HL-60 (cell line): ENCODE measurements at regions not wholly inside any gene's neighbourhood (a gene's known extent, or its start where the extent isn't known, plus 50 kb on each side); places are given as distances from the start of the nearest gene placed in this dataset.

ENCODE experiments used
- DNase-seq, 2 experiments: peaks; one replicate each; pipeline ENCODE4 v3.0.0-alpha.2; 2010 to 2020; ENCODE audit warnings: low read depth in 1 of 2, low spot score in 1 of 2
- H3K27ac ChIP-seq: fragments of 250-450 bp; sonication (Bioruptor Pico); replicated peaks from 2 replicates; pipeline ENCODE4 v1.5.1; 2020; ENCODE audit warnings: mild to moderate bottlenecking, moderate library complexity
- H3K27me3 ChIP-seq: fragments of 250-450 bp; sonication (Bioruptor Pico); 2 replicates; pipeline ENCODE4 v1.5.1; 2021; ENCODE audit warnings: mild to moderate bottlenecking, moderate library complexity; ENCODE audit not compliant: insufficient read depth, poor library complexity, severe bottlenecking
- H3K4me3 ChIP-seq: replicated peaks from 2 replicates; pipeline ENCODE4 v1.5.1; 2011; ENCODE audit warnings: mild to moderate bottlenecking, control low read depth, low read length; ENCODE audit not compliant: insufficient read depth
- GABPA ChIP-seq: IDR thresholded peaks from 2 replicates; pipeline ENCODE4 v1.6.1; 2012; ENCODE audit warnings: low read depth
- POLR2AphosphoS5 ChIP-seq: IDR thresholded peaks from 2 replicates; pipeline ENCODE4 v1.6.1; 2012; ENCODE audit warnings: low read depth
- SPI1 ChIP-seq: IDR thresholded peaks from 2 replicates; pipeline ENCODE4 v1.6.1; 2012; ENCODE audit warnings: low read depth, mild to moderate bottlenecking, borderline replicate concordance
- TF ChIP-seq, protein P1 (sequence below): IDR thresholded peaks from 2 replicates; pipeline ENCODE4 v1.6.1; 2012; ENCODE audit warnings: low read depth; ENCODE audit not compliant: insufficient replicate concordance
- TF ChIP-seq, protein P2 (sequence below): IDR thresholded peaks from one replicate; pipeline ENCODE4 v1.5.1; 2011; ENCODE audit warnings: low read length, control low read depth, inconsistent platforms; ENCODE audit not compliant: insufficient read depth

GRCh38 chr4:60723796-60724195 is 476.3 kb upstream of the ADGRL3 start:
- Histone ChIP-seq H3K4me3 (no peak overlapping the region), H3K27me3 (no peaks in the 10 kb centered on the region), H3K27ac (no peak overlapping the region)
- no peak for DNase-seq
- TF ChIP-seq GABPA (no peak), SPI1 (no peak), POLR2AphosphoS5 (no peak)
- TF ChIP-seq, protein P1, sequence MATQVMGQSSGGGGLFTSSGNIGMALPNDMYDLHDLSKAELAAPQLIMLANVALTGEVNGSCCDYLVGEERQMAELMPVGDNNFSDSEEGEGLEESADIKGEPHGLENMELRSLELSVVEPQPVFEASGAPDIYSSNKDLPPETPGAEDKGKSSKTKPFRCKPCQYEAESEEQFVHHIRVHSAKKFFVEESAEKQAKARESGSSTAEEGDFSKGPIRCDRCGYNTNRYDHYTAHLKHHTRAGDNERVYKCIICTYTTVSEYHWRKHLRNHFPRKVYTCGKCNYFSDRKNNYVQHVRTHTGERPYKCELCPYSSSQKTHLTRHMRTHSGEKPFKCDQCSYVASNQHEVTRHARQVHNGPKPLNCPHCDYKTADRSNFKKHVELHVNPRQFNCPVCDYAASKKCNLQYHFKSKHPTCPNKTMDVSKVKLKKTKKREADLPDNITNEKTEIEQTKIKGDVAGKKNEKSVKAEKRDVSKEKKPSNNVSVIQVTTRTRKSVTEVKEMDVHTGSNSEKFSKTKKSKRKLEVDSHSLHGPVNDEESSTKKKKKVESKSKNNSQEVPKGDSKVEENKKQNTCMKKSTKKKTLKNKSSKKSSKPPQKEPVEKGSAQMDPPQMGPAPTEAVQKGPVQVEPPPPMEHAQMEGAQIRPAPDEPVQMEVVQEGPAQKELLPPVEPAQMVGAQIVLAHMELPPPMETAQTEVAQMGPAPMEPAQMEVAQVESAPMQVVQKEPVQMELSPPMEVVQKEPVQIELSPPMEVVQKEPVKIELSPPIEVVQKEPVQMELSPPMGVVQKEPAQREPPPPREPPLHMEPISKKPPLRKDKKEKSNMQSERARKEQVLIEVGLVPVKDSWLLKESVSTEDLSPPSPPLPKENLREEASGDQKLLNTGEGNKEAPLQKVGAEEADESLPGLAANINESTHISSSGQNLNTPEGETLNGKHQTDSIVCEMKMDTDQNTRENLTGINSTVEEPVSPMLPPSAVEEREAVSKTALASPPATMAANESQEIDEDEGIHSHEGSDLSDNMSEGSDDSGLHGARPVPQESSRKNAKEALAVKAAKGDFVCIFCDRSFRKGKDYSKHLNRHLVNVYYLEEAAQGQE = no peak
- TF ChIP-seq, protein P2, sequence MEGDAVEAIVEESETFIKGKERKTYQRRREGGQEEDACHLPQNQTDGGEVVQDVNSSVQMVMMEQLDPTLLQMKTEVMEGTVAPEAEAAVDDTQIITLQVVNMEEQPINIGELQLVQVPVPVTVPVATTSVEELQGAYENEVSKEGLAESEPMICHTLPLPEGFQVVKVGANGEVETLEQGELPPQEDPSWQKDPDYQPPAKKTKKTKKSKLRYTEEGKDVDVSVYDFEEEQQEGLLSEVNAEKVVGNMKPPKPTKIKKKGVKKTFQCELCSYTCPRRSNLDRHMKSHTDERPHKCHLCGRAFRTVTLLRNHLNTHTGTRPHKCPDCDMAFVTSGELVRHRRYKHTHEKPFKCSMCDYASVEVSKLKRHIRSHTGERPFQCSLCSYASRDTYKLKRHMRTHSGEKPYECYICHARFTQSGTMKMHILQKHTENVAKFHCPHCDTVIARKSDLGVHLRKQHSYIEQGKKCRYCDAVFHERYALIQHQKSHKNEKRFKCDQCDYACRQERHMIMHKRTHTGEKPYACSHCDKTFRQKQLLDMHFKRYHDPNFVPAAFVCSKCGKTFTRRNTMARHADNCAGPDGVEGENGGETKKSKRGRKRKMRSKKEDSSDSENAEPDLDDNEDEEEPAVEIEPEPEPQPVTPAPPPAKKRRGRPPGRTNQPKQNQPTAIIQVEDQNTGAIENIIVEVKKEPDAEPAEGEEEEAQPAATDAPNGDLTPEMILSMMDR = no peak

DNA sequence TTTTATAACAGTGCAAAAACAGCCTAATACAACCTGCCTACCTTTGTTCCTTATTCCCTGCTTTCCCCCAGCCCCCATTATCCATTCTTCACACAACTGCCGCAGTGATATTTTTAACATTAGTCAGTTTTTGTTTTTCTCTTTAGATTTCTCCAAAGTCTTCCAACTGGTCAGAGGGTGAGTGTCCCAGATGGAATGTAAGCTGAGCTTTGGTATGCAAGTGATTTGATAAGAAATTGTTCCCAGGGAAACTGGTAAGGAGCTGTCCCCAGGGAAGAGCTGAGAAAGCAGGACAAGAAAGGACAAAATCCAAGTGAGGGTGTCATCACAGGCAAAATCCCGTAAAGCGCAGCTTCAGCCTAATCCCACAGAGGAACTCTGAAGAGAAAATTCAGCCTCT is 475.5 kb upstream of the ADGRL3 start:
- Histone ChIP-seq H3K27me3 (no peaks in the 10 kb centered on the region), H3K4me3 (no peak overlapping the region), H3K27ac (no peak overlapping the region)
- TF ChIP-seq GABPA (no peak), POLR2AphosphoS5 (no peak), SPI1 (no peak)
- TF ChIP-seq, protein P1 = no peak
- TF ChIP-seq, protein P2 = no peak
- no peak for DNase-seq

DNA sequence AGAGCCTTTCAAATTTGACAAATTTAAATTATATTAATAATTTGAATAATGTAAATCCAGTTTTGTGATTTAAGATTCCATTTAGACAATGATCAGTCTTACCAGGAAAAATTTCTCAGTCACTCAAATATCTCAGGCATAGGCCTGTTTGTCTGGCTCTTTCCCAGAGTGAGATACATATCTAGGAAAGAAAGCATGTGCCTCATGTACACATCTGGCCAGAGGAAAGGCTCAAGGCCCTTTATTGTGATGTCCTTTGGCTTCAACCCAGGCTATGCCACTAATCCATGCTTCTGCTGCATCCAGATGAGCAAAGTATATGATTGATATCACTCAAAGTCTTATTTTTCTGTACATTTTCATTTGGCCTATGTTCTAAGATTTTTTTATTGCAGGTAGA is 473.3 kb upstream of the ADGRL3 start:
- Histone ChIP-seq H3K4me3 (no peak overlapping the region), H3K27me3 (no peaks in the 10 kb centered on the region), H3K27ac (no peak overlapping the region)
- no peak for DNase-seq
- TF ChIP-seq, protein P1 = no peak
- TF ChIP-seq GABPA = no peak
- TF ChIP-seq, protein P2 = no peak
- TF ChIP-seq SPI1 = no peak
- no peak for TF ChIP-seq POLR2AphosphoS5
